HG03025 (cell line): ENCODE measurements at regions not wholly inside any gene's neighbourhood (a gene's known extent, or its start where the extent isn't known, plus 50 kb on each side); places are given as distances from the start of the nearest gene placed in this dataset.

Experiments
- ATAC-seq: cut with Tn5 transposase; IDR thresholded peaks from one replicate; pipeline ENCODE4 v1.9.1; 2021; ENCODE audit warnings: mild to moderate bottlenecking, moderate library complexity; ENCODE audit not compliant: unreplicated experiment, low FRiP score

DNA sequence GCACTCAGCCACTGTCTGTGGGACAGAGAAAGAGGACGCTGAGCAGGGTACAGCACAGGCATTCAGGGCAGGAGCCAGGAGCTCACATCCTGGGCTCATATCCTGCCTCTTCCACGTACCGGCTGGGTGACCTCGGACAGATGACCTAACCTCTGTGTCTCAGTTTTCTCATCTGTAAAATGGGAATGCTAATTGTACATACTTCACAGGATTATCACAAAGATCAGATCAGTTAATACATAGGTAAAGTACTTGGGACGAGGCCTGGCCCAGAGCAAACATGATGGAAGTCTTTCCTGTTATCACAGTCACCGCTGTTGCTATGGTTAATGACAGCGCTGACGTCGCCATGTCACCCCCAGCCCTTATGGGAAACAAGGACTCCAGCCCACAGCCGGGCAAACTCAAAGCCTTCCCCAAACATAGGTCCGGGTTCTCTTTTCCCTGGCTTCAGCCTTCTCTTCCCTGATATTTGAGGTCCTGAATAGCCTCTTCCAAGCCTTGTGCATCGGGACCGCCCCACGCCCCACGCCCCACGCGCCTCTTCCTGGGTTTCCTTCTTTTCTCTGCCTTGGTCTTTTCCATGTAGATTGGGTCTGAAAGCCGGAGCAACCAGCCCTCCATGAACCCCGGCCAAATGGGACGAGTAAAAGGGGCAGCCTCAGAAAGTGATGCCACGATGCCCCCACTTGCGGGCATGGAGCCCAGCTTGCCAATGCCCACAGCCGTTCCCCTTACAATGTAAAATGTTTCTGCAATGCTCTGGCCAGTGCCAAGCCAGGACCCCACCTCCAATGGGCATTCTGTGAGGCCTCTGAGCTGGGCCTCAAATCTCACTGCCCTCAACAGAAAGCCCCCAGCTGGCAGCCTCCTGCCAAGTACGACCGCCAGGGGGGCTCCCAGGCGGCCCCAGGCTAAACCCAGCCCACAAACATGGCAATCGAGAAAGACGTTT, 125.4 kb downstream of the RFLNA start:
- no peak for ATAC-seq

DNA sequence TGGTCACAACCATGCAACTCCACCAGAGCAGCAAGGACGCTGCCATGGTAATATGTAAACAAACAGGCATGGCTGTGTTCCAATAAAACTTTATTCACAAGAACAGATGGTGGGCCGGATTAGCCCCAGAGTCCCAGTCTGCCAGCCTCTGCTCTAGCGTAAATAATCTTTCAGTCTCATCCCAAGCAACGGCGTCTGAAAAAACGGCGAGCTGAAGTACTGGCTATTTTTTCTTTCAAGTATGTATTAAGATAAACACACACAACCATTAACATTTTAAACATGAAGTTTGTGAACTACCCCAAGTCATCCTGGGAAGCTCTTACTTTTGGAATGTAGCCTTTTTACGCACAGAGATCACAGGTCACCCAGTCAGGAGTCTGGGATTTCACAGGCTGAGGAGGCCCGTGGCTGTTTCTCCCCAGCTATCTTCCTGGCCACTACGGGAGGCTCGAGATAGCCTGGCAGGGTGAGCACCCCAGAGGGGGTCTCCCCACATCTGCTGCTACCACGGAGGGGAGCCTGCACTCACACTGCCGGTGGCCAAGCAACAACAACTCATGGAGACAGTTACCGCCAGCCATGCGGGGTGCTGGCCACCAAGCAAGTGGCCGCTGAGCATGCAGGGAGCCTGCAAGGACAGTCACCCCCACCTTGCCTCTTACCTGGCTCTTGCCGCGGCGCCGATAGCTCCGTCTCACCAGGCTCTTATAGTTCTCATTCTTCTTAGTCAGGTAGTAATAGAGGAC, 124.6 kb downstream of the RFLNA start:
- no peak for ATAC-seq

DNA sequence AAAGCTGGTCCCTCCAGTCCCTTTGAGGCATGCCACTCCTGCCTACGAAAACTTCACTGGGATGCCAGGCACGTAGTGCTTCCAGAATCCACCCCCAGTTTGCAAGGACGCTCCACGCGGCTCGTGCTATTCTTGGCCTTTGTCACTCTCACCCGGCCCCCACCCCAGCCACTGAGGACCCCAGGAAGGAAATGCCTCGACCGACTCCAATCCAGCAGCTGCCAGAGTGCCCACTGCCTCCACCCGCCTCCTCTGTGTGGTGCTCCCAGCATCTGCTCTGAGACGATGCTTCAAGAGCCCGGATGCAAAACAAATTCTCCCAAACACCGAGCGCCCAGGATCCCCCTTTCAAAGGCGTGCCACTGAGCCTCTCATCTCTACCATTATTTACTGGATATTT, 123.9 kb downstream of the RFLNA start:
- ATAC-seq: no peak

DNA sequence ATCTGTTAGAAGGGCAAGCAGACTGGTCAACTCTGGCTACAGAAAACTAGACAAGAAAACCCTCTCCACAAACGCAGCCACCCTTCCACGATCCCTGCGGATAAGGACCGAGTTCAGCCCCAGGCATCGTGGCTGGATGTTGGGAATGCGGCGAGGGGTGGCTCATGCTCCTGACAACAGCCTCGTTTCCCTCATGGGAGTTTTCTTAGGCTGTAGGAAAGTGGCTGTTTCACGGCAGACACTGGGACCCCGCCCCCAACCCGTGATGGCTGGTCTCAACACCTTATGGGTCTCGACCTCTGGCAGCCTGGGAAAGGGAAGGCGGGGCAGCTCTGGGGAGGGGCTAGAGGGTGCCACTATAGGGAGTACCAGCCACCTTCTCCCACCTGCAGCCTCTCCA, 123.3 kb downstream of the RFLNA start:
- no peak for ATAC-seq

DNA sequence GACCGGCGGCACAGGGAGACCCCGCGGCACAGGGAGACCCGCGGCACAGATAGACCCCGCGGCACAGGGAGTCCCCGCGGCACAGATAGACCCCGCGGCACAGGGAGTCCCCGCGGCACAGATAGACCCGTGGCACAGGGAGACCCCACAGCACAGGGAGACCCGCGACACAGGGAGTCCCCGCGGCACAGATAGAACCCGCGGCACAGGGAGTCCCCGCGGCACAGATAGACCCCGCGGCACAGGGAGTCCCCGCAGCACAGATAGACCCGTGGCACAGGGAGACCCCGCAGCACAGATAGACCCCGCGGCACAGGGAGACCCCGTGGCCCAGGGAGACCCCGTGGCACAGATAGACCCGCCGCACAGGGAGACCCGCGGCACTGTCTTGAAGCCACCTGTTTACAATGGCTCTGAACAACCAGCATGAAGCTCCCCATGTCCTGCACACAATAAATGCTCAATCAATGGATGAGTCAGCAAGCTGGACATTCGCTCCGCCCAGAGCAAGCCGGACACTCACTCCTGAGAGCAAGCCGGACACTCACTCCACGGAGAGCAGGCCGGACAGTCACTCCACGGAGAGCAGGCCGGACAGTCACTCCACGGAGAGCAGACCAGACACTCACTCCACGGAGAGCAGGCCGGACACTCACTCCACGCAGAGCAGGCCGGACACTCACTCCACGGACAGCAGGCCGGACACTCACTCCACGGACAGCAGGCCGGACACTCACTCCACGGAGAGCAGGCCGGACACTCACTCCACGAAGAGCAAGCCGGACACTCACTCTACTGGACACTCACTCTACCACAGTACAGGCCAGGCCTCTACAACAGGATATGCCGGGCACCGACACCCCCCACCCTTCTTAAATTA, 121.9 kb downstream of the RFLNA start:
- ATAC-seq: no peak

DNA sequence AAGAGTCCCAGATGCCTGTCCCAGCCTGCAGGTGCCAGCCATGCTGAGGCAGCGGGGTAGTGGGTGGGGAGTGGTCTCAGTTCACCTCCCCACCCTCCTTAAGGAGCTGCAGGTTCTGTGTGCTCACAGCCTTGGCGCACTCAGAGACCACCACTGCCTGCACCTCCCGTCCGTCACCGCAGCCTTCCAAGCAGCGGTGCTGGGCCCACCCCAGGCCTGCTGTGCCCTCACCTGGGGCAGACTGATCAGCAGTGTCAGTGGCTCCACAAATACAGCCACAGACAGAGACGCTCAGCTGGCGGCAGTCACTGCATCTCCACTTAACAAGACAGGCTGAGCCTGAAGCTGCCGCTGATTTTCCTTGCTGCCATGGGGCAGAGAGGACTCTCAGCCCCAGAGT, 120.2 kb downstream of the RFLNA start:
- no peak for ATAC-seq

DNA sequence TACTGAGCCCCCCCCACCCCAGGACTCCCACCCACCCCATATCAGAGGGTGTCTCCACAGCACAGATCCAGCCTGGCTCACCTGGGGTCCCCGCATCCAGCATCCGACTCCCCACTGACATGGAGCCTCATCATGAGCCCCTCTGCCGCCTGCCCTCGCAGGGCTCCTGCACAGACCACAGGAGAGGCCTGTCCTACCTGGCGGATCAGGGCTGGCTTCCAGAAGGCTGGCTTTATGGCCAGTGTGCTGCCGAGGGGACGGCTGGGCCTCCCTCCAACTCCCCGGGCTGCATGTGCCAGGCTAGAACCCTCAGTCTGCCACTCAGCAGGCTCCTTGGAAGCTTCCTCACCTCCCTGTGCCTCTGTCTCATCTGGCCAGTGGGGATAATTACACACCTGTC, 119.0 kb downstream of the RFLNA start:
- ATAC-seq: no peak

DNA sequence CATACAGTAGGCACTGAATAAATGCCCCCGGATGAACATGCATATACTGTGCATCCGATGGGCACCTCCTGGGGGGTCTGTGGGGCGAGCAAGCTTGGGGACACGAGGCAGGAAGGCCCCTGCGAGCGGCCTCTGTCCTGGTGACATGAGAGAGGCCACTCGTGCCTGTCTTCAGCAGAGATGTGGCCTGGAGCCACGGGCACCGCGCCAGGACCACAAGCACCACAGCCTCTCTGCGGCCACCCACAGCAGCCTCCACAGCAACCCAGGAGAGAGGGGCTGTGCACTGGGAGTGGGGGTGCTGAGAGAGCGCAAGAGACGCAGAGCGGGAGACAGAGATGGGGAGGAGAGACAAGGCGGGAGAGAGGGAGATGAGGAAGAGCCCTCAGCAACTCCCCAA, 118.5 kb downstream of the RFLNA start:
- no peak for ATAC-seq

DNA sequence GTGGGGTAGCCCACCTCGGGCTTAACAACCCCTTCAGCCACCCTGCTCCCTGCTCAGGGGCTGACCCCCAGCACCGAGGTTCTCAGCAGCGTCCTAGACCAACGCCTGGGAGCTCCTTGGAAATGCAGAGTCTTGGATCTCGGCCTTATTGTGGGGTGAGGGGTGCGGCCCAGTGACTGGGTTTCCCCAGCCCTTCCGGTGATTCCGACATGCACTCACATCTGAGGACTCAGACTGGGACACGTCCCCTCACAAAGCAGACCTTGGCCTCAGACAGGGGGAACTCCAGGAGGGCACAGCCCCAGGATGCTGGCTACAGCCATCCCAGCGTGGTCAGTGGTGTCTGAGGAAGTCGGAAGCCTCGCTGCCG, 117.7 kb downstream of the RFLNA start:
- ATAC-seq: no peak

DNA sequence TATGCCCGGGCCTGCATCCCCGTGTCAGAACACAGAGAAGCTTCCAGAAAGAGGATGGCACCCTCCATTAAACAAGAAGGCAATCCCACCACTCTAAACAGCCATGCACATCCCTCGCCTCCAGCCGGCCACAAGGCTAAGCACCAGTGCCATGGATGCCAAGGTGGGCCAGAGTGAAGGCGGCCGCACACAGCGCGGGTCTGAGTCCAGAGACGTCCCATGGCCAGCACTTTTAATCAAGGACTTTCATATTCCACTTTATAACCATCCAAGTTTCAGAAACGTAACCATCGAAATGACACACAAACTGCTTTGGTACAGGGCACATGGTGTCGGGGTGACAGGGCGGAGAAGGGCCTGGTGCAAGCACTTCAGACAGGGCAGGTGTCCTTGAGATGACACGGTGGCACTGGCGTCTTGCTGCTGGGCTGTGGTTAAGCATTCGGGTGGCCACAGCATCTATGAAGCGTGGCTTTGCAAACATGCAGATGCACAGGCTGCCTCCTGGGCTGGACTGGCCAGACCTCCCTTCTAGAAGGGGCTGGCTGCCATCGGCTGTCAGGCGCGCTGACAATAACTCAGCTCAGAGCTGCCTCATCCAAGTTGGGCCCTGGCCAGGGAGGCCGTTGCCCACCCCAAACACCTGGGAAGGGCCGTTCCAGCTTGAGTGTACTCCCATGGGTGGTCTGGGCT, 117.2 kb downstream of the RFLNA start:
- ATAC-seq: no peak

DNA sequence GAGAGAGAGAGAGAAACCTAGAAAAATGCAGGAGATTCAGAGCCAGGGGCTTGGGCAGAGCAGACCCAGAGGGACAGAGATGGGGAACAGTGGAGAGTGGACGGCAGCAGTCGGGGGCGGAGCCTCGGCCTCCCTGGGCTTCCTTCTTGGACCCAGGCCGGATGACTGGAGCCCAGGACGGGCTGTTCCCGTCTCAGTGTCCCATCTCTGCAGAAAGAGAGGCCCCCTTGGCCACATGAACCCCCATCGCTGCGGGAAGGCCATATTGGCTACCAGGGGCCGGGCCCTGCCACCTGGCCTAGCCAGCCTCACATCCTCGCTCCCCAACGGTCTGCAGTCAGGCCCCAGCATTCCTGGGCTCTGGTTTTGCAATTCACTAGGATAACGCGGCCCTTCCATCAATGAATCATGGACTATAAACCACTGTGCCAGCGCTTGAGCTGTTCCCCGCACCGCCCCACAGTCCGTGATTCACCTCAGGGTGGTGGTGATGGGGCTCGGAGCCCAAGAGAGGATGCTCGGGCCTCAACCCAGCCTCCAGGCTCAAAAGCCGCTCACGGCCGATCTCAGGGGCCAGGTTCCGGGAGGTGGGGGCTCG, 116.5 kb downstream of the RFLNA start:
- no peak for ATAC-seq

DNA sequence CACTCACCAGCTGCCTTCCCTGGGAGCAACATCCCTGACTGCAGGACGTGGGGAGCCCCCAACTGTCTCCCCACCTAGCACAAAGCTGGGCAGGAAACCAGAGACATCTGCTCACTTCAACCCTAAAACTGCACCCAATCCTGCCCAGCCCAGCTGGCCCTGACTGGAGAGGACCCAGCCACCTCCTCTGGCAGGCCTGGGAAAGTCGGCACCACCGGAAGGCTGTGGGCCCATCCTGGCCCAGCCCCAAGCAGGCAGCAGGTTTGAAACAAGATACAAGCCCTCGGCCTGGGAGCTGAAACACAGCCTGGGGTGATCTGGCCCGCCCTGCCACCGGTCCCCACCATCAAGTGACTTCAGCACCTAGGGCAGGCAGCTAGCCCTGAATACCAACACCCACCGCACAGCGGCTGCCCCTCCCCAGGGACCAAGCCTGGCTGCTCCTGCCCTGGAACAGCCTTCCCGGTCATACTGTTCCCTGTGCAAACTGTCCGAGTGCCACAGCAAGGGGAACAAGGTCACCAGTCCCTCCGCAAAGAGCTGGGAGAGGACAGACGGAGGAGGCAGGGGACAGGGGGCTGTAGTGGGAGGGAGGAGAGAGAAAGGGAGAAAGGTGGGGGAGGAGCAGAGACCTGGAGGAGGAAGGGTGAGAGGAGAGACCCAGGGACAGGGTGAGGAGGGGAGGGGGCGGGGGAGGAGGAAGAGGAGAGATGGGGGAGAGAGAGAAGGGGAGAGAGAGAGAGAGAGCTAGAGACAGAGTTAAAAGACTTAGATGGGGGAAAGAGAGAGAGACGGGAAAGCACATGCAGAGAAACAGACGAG, 115.7 kb downstream of the RFLNA start:
- ATAC-seq: no peak

DNA sequence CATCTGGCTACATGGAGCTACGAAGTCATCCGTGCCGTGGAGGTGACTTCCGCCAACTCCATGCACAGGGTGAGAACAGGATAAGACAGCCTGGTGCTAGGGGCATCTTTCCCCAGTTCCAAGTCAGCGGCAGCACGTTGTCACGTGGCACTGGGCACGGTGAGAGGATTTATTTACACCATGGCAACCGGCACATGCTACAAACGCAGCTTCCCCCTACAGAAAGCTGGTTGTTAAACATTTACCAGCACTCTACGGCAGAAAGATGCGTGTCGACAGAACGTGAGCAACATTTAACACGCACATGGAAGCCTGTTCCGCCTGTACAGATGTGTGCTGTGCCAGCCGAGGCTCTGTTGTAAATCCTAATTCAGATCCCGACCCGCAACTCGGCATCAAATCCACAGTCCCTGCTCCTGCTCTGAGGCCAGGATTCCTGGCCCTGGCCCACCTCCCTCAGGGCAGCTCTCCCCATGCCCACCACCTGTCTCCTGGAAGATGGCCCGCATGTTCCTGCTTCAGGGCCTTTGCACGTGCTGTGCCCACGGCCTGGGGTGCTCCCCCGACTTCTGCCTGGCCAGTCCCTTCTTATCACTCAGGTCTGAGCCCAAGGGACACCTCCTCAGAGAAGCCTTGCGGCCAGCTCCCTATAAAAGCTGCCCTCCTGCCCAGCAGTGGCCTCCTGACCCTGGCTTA, 114.1 kb downstream of the RFLNA start:
- no peak for ATAC-seq

DNA sequence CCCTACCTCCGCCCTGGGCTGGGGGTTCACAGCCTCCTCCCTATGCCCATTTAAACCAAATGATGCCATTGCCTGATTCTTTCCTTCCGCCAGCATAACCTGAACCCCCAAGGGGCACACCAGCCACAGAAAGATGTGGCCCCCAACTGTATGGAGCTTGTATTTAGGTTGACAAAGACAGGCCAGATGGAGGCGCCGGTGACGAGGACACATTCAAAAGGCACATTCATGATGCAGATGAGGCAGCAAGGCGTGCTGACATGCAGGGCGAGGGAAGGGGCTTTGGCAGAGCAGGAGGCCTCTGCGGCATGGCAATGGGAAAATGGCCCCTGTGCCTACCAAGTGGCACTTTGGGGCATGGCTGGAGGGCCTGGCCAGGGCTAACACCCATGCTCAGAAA, 112.2 kb downstream of the RFLNA start:
- ATAC-seq: no peak

DNA sequence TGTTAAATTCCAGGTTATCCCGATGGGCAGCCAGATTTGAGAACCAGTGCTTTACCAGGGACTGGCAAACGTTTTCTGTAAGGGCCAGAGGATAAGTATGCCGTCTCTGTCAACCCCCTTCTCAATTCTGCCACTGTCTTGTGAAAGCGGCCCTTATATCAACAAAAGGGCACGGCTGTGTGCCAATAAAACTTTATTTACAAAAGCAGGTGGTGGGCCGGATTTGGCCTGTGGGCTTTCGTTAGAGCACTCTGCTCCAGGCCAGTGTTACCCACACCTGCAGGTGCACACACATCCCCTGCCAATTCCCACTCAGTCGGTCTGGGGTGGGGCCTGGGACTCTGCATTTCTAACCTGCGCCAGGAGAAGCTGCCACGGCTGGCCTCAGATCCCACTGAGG, 111.2 kb downstream of the RFLNA start:
- ATAC-seq: no peak

DNA sequence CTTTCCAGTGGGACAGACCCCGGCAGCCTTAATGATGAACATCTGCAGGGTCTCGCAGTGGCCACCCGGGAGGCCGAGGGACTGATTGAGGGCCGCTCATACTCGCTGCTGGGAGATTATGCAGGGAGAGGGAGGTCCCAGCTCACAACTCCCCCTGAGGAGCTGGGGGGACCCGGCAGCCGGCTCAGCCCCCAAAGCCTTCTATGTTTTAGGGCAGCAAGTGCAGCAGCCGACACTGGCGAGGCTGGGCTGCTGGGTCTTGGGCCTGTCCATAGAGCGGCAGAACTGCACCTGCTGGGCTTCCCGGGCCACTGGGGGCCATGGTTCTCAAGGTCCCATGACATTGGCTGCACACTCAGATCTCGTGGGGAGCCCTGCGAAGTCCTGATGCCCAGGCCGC, 110.7 kb downstream of the RFLNA start:
- ATAC-seq: no peak

DNA sequence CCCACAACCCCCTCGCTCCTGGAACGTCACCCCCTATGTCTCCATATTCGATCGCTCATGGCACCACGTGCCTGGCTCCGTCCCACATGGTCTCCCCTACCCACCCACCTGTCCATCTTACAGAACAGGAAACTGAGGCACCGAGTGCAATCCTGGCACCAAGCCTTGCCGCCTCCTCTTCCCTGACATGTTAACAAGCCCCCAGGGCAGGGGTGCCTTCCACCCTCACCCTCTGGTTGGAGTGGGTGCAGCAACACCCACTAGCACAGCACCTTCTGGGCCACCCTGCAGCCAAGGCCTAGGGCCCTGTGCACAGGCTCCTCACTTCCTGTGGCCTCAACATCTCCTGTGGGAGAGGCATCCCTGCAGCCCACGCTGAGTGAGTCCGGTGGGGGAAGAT, 110.3 kb downstream of the RFLNA start:
- no peak for ATAC-seq

DNA sequence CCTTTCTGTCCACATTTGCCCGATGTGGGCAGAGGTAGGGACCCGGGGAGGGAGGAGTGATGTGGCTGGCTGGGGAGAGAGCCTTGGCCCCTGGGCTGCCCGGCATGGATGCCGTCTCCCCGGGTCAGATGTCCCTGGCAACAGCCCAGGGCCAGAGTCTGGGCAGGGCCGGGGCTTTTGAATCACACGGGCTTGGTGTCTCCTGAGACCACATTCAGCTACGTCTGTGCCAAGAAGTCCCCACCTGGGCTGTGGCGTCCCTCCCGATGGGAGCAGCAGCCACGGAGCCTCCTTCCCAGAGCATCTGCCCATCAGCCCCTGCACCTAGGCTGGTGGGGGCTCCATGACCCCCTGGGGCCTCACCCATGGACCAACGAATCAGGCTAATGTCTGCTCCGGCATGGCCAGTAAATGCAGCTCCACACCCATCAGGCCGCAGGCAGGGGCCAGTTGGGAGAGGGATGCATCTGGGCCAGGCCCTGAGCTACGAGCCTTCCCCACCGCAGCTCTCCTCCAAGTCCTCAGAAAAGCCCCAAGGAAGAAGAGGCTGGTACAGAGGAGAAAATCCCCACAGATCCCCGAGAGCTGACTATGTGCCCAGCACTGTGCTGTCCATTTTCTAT, 109.4 kb downstream of the RFLNA start:
- ATAC-seq: no peak
